ENCODE measurements at regions not wholly inside any gene's neighbourhood (a gene's known extent, or its start where the extent isn't known, plus 50 kb on each side); places are given as distances from the start of the nearest gene placed in this dataset.
"Not testable (repeated sequence)": the region's sequence is repeated elsewhere in the genome, so short reads cannot be mapped to it uniquely, and the experiment has no call there.

- ATAC-seq (no peak), DNase-seq (ENCODE audit: missing footprints) (no peak)
- intact Hi-C loops (cut with DNase I), result no loop called here
Observed at GRCh38 chr4:164204434-164204833, 549.5 kb upstream of the SMIM31 start.

GRCh38 chr4:164207460-164207859, 546.5 kb upstream of the SMIM31 start:
- intact Hi-C loops (cut with DNase I), result no loop called here
- ATAC-seq (no peak), DNase-seq (ENCODE audit: missing footprints) (no peak)

- DNase-seq (ENCODE audit: missing footprints) (no peak), ATAC-seq (no peak)
- intact Hi-C loops (cut with DNase I), result no loop called here
Observed at GRCh38 chr4:164210377-164210776, 543.6 kb upstream of the SMIM31 start.

DNA sequence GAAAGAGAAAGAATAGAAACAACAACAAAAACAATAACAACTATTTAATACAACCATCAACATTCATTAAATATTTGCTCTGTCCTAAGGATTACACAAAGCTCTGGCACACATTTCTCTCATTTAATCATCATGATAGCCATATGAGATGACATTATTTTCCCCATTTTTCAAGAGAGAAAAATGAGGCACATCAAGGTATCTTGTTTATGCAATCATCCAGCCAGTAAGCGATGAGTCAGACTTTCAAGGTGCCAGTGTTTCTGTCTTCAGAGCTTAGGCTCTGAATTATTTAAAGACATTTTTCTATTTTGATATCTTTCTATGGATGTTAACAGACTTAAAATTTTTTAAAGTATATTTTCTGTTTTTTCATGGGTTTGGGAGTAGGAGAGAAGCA, 541.8 kb upstream of the SMIM31 start:
- ATAC-seq, result no peak
- no peak for DNase-seq (ENCODE audit: missing footprints)
- intact Hi-C loops (cut with DNase I), result no loop called here

DNA sequence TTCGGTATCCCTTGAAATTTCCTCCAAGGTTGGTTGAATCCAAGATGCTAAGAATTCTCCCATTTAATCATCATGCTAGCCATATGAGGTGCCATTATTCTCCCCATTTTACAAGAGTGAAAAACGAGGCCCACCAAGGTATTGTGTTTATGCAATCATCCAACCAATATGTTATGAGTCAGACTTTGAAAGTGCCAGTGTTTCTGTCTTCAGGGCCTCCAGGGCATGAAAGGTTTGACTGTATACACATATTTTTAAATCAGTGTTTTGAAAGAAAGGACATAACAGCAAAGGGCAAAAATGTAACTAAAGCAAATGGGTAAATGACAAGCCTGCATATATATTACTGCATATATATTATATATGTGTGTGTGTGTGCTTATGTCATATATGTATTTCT, 541.2 kb upstream of the SMIM31 start:
- intact Hi-C loops (cut with DNase I), result no loop called here
- DNase-seq (ENCODE audit: missing footprints), result no peak
- ATAC-seq, result no peak

DNA sequence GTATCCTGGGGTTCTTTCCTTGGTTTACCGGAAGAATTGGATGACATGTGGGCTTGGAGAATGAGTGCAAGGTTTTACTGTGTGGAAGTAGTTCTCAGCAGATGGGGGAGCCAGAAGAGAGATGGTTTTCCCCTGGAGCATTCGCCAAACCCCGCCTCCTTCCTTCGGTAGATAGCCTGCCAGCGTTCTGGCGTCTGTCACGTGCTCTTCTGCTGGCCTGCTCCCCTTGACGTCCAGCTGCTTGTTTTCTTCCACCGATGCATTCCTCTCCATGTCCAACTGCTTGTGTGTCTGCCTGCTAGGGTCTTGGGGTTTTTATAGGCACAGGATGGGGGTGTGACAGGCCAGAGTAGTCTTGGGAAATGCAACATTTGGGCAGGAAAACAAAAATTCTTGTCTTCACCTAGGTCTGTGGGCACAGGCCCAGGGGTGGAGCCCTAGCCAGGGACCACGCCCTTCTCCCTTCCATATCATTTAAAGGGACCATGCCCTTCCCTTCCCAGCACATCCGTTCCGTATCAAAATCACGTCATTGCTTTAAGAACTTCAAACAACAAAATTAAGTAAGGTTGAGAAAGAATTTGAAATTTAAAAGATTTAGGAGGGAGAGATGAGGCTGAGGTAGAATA, 538.7 kb upstream of the SMIM31 start:
- DNase-seq (ENCODE audit: missing footprints) (no peak), ATAC-seq (no peak)
- intact Hi-C loops (cut with DNase I), result no loop called here

DNA sequence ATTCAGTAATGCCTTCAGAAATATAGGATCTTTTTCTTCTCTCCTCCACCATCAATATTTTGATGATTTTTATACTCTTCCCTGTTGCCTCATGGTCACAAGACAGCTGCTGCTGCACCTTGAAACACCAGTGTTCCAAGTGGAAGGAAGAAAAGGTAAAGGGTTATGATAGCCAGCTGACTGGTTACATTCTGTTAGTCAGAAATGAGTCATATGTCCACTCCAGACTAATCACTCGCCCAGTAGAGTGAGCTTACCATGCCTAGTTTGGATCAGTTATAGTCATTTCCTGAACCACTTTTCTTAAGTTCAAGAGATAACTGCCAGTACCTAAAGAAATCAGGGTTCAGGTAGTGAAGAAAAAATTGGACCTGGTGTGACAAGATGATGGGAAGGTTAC, 532.3 kb upstream of the SMIM31 start:
- ATAC-seq (no peak), DNase-seq (ENCODE audit: missing footprints) (no peak)
- intact Hi-C loops (cut with DNase I), result no loop called here

GRCh38 chr4:164224871-164225270, 529.1 kb upstream of the SMIM31 start:
- DNase-seq (ENCODE audit: missing footprints) (no peak), ATAC-seq (no peak)
- intact Hi-C loops (cut with DNase I), result no loop called here

GRCh38 chr4:164229255-164229654, 524.7 kb upstream of the SMIM31 start:
- ATAC-seq, result no peak
- intact Hi-C loops (cut with DNase I), result no loop called here
- no peak for DNase-seq (ENCODE audit: missing footprints)

DNA sequence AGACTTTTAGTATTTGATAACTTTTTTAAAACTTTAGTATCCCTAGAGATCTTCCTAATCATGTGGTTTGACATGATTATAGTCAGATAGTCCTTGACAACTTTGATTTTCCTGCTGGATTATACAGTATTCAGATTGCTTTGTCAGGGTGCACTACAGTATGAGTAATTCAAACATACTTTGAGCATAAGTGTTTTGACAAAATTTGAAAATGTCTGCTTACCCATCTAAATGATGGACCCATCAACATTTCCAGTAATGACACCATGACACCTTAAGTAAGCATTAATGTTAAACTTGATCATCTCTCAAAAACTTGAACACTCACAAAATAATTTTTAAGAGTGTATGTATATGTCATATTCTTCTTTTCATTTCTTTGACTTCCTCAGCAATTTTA, 514.5 kb upstream of the SMIM31 start:
- DNase-seq (ENCODE audit: missing footprints) (no peak), ATAC-seq (no peak)
- intact Hi-C loops (cut with DNase I), result no loop called here

DNA sequence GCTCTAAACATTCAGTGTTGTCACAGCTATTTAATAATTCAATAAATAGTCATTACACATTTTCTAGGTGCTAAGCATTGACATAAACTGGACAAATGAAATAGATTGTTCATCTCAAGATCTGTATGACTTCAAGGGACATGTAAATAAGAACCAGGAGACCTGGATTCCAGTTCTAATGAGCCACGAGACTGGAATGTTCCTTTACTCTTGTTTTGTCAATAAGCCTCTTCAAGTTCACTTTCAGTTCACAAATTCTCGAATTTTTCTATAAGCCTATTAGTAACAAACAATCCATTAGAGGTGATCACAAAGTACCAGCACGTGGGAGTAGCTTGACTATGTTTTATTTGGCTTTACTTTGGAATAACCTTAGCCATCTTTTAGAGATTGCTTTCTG, 514.0 kb upstream of the SMIM31 start:
- intact Hi-C loops (cut with DNase I), result no loop called here
- ATAC-seq, result no peak

GRCh38 chr4:164251257-164251656, 502.7 kb upstream of the SMIM31 start:
- intact Hi-C loops (cut with DNase I), result no loop called here
- ATAC-seq (no peak), DNase-seq (ENCODE audit: missing footprints) (no peak)

More for the DNA sequence above, 514.0 kb upstream of the SMIM31 start:
- no peak for DNase-seq (ENCODE audit: missing footprints)

GRCh38 chr4:164252286-164252685, 501.6 kb upstream of the SMIM31 start:
- no peak for ATAC-seq
- peak; percentile 15 for DNase-seq (ENCODE audit: missing footprints)
- intact Hi-C loops (cut with DNase I), result no loop called here

GRCh38 chr4:164261831-164262230, 492.1 kb upstream of the SMIM31 start:
- DNase-seq (ENCODE audit: missing footprints) (no peak), ATAC-seq (no peak)
- intact Hi-C loops (cut with DNase I), result no loop called here

- ATAC-seq; DNase-seq (ENCODE audit: missing footprints); intact Hi-C loops (cut with DNase I): not testable (repeated sequence)
Observed at GRCh38 chr4:164262508-164262907, 491.4 kb upstream of the SMIM31 start.

- DNase-seq (ENCODE audit: missing footprints); intact Hi-C loops (cut with DNase I); ATAC-seq: not testable (repeated sequence)
Observed at GRCh38 chr4:164277414-164277813, 476.5 kb upstream of the SMIM31 start.

DNA sequence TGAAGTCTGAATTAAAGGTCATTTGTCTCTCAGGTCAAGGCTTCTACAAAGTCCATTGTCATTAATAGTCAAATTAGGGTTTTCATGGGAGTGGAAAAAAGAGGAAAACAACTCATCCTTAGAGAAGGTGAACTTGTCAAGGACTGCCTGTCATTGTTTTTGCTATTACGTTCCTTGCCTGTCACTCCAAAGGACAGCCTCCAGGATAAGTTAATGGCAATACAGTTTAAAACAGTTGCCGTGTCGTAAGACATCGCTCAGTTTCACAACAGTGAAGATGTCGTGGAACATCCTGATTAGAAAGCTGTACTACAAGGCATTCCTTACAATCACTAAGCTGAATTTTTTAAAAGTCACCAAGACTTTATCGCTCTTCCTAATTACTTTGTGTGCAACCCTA, 466.8 kb upstream of the SMIM31 start:
- intact Hi-C loops (cut with DNase I), result no loop called here
- DNase-seq (ENCODE audit: missing footprints) (no peak), ATAC-seq (no peak)

DNA sequence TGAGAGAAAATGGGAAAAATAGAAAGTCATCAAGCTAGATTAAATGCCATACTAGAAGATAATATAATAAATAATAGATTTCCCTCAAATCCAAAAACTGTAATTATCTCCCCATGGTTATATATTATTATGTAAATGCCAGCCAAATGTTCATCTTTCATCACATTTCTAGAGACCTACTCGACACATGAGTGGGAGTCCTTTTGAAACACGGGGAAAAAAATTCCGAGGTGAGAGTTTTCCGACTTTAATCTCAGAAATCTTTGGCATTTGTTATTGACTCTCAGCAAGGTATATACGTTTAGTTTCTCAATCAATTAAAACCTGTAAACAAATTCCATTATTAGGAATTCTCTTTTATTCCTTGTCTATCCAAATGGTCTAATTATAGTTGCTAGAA, 465.4 kb upstream of the SMIM31 start:
- intact Hi-C loops (cut with DNase I), result no loop called here

DNA sequence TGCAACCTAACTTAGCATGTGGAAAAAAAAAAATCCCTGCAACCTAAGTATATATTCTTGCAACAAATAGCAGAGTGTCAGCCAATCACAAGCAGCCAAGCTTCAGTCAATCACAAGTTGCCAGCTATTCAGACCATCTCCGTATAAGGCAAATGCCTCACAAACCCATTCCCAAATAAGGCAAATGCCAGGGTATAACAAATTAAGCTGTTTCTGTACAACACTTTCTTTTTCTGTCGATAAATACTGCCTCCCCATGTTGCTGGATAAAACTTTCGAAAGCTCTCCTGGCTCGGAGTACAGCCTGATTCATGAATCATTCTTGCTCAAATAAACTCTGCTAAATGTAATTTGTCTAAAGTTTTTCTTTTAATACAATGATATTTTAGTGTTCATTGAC, 460.7 kb upstream of the SMIM31 start:
- no peak for ATAC-seq
- intact Hi-C loops (cut with DNase I), result no loop called here
- no peak for DNase-seq (ENCODE audit: missing footprints)

More for the DNA sequence above, 465.4 kb upstream of the SMIM31 start:
- DNase-seq (ENCODE audit: missing footprints), result no peak
- ATAC-seq, result no peak

DNA sequence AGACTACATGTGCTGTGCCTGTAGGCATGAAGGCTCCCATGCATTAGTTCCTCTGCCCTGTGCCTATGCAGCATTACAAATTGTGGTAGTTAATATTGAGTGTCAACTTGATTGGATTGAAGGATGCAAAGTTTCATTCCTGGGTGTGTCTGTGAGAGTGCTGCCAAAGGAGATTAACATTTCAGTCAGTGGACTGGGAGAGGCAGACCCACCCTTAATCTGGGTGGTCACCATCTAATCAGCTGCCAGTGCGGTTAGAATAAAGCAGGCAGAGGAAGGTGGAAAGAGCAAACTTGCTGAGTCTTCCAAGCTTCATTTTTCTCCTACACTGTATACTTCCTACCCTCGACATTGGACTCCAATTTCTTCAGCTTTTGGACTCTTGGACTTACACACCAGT, 460.2 kb upstream of the SMIM31 start:
- intact Hi-C loops (cut with DNase I), result no loop called here
- DNase-seq (ENCODE audit: missing footprints) (no peak), ATAC-seq (no peak)

GRCh38 chr4:164301430-164301829, 452.5 kb upstream of the SMIM31 start:
- intact Hi-C loops (cut with DNase I), result no loop called here
- ATAC-seq, result no peak
- no peak for DNase-seq (ENCODE audit: missing footprints)
